HepG2 (cell line): ENCODE measurements at regions not wholly inside any gene's neighbourhood (a gene's known extent, or its start where the extent isn't known, plus 50 kb on each side); places are given as distances from the start of the nearest gene placed in this dataset.

Experiments
- ATAC-seq: fragments of 200-7000 bp; cut with Tn5 transposase; 3 replicates; pipeline ENCODE4 v1.9.1; 2020; ENCODE audit warnings: mild to moderate bottlenecking, moderate library complexity
- BruUV-seq: library from RNA; stranded (reverse); fragments of 400-500 nt; replicated peaks from 2 replicates; lab custom pipeline; 2021; lab: Mats Ljungman, UMichigan
- CTCF ChIA-PET: fragments of 300-600 bp; formaldehyde crosslinking; extraction: SDS; loops from one replicate; lab custom pipeline; 2021; ENCODE audit warnings: low total read pairs, inconsistent platforms, low intra/inter-chr PET ratio; lab: Yijun Ruan, JAX
- POLR2A ChIA-PET: fragments of 350-600 bp; sonication (Branson Sonifier 250); formaldehyde crosslinking; loops from one replicate; lab custom pipeline; 2020; ENCODE audit warnings: antibody characterized with exemption, inconsistent platforms; lab: Yijun Ruan, JAX
- DNase-seq: peaks from one replicate; pipeline ENCODE4 v3.0.0-alpha.2; 2015; ENCODE audit warnings: low spot score
- FAIRE-seq: peaks from 3 replicates; lab custom pipeline; 2011; peaks lifted over from hg19 to GRCh38; lab: Jason Lieb, UNC
- H2AFZ ChIP-seq: one replicate; pipeline ENCODE4 v1.6.1; 2011; ENCODE audit warnings: low read length, inconsistent platforms
- H3K27ac ChIP-seq: fragments of 300-600 bp; 3 replicates; pipeline ENCODE4 v1.8.0; 2011; ENCODE audit warnings: mixed run types, mild to moderate bottlenecking, mixed read lengths, low read length, inconsistent platforms; ENCODE audit not compliant: insufficient read depth; ENCODE audit errors: extremely low read length
- H3K27me3 ChIP-seq, 2 experiments: fragments of 200-600 bp in 1 of 2; 2 replicates in 1 of 2; 3 replicates in 1 of 2; pipeline versions ENCODE4 v1.6.0 to v1.8.0; 2011; ENCODE audit warnings: low read length in 2 of 2, mild to moderate bottlenecking in 2 of 2, moderate library complexity in 2 of 2, inconsistent platforms in 1 of 2; ENCODE audit not compliant: insufficient read depth in 2 of 2, control insufficient read depth in 1 of 2
- H3K36me3 ChIP-seq, 2 experiments: fragments of 200-600 bp in 1 of 2; replicated peaks in 1 of 2; 2 replicates in 1 of 2; 3 replicates in 1 of 2; pipeline versions ENCODE4 v1.5.1 to v1.8.0; 2011; ENCODE audit warnings: low read length in 2 of 2, inconsistent platforms in 1 of 2; ENCODE audit not compliant: insufficient read depth in 2 of 2, control insufficient read depth in 1 of 2
- H3K4me1 ChIP-seq: 2 replicates; pipeline ENCODE4 v1.5.1; 2012; ENCODE audit warnings: low read length, inconsistent platforms; ENCODE audit not compliant: insufficient read depth
- H3K4me2 ChIP-seq: 2 replicates; pipeline ENCODE4 v1.6.0; 2011; ENCODE audit warnings: low read depth, low read length, inconsistent platforms
- H3K4me3 ChIP-seq, 3 experiments: fragments of 200-600 bp in 1 of 3; sonication (generic), shearing (Covaris generic) in 1 of 3; replicated peaks in 1 of 3; 2 replicates each; pipeline ENCODE4 v1.5.1; 2011 to 2016; ENCODE audit warnings: low read length in 3 of 3, inconsistent platforms in 2 of 3, low read depth in 2 of 3, mild to moderate bottlenecking in 2 of 3, control low read depth in 1 of 3, mixed read lengths in 1 of 3; ENCODE audit not compliant: insufficient read depth in 1 of 3
- H3K79me2 ChIP-seq: one replicate; pipeline ENCODE4 v1.6.1; 2011; ENCODE audit warnings: low read length, inconsistent platforms; ENCODE audit not compliant: insufficient read depth
- H3K9ac ChIP-seq: 2 replicates; pipeline ENCODE4 v1.6.0; 2011; ENCODE audit warnings: mild to moderate bottlenecking, low read depth, low read length, inconsistent platforms; ENCODE audit not compliant: insufficient read depth
- H3K9me3 ChIP-seq: 2 replicates; pipeline ENCODE4 v1.5.1; 2012; ENCODE audit warnings: mild to moderate bottlenecking, low read length
- H4K20me1 ChIP-seq: 2 replicates; pipeline ENCODE4 v1.6.0; 2011; ENCODE audit warnings: inconsistent platforms, mild to moderate bottlenecking, low read length, moderate library complexity; ENCODE audit not compliant: insufficient read depth
- ELK4 ChIP-seq: sonication (generic); formaldehyde crosslinking; IDR thresholded peaks from 2 replicates; pipeline ENCODE4 v1.9.0; 2021; ENCODE audit warnings: missing genetic modification reagents, borderline replicate concordance
- MNT ChIP-seq: fragments of 450-650 bp; IDR thresholded peaks from 2 replicates; pipeline ENCODE4 v1.6.1; 2016
- MYC ChIP-seq: sonication (generic); formaldehyde crosslinking; IDR thresholded peaks from 2 replicates; pipeline ENCODE4 v1.9.0; 2021; ENCODE audit warnings: missing genetic modification reagents, borderline replicate concordance
- NCOA5 ChIP-seq: sonication (generic); formaldehyde crosslinking; IDR thresholded peaks from 2 replicates; pipeline ENCODE4 v1.4.0; 2020; ENCODE audit warnings: missing genetic modification reagents
- SATB2 ChIP-seq: sonication (generic); formaldehyde crosslinking; IDR thresholded peaks from 2 replicates; pipeline ENCODE4 v1.5.0; 2020; ENCODE audit warnings: missing genetic modification reagents
- ZFP36L1 ChIP-seq: sonication (generic); formaldehyde crosslinking; IDR thresholded peaks from 2 replicates; pipeline ENCODE4 v1.8.0; 2022; ENCODE audit warnings: mild to moderate bottlenecking, missing genetic modification reagents, moderate library complexity
- ZNF17 ChIP-seq: sonication (generic); formaldehyde crosslinking; IDR thresholded peaks from 2 replicates; pipeline ENCODE4 v1.5.0; 2020; ENCODE audit warnings: mild to moderate bottlenecking, missing genetic modification reagents
- ZNF232 ChIP-seq: sonication (generic); formaldehyde crosslinking; IDR thresholded peaks from 2 replicates; pipeline ENCODE4 v1.4.0; 2020; ENCODE audit warnings: missing genetic modification reagents, borderline replicate concordance
- ZNF512 ChIP-seq: sonication (generic); formaldehyde crosslinking; IDR thresholded peaks from 2 replicates; pipeline ENCODE4 v1.4.0; 2020; ENCODE audit warnings: mild to moderate bottlenecking, missing genetic modification reagents
- WGBS: methylation state at CpG from one replicate; pipeline ENCODE4 v1.1.6; 2017; ENCODE audit warnings: low lambda C conversion rate; 5-methylcytosine and 5-hydroxymethylcytosine counted together
- in situ Hi-C: cut with HindIII; loops from 2 replicates; pipeline ENCODE4 v1.10.0; 2017; ENCODE audit warnings: low pct_unique_long_range_greater_than_20kb; ENCODE audit not compliant: extremely low pct_ligation_motif_present
- intact Hi-C: fragments of 100-400 bp; cut with micrococcal nuclease; formaldehyde crosslinking; loops from one replicate; pipeline ENCODE4 v1.10.0; 2022; ENCODE audit not compliant: unreplicated experiment
- TF ChIP-seq, protein P1 (sequence below): IDR thresholded peaks from 2 replicates; pipeline ENCODE4 v1.6.1; 2016
- TF ChIP-seq, protein P2 (sequence below): sonication (generic); IDR thresholded peaks from 2 replicates; pipeline ENCODE4 v1.6.1; 2016; ENCODE audit warnings: low read depth, borderline replicate concordance
- TF ChIP-seq, protein P3 (sequence below), 2 experiments: IDR thresholded peaks; 2 replicates each; pipeline ENCODE4 v1.6.1; 2011 to 2012; ENCODE audit warnings: low read length in 2 of 2, borderline replicate concordance in 1 of 2, low read depth in 1 of 2, mild to moderate bottlenecking in 1 of 2, moderate library complexity in 1 of 2

- no peak for TF ChIP-seq ZNF512 (CRISPR knock-in tag)
- no peak for TF ChIP-seq SATB2 (CRISPR knock-in tag)
- TF ChIP-seq NCOA5 (CRISPR knock-in tag), result no peak
- TF ChIP-seq, protein P1, sequence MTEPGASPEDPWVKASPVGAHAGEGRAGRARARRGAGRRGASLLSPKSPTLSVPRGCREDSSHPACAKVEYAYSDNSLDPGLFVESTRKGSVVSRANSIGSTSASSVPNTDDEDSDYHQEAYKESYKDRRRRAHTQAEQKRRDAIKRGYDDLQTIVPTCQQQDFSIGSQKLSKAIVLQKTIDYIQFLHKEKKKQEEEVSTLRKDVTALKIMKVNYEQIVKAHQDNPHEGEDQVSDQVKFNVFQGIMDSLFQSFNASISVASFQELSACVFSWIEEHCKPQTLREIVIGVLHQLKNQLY (CRISPR knock-in tag), result no peak
- no peak for TF ChIP-seq MYC (CRISPR knock-in tag)
- no peak for TF ChIP-seq ELK4 (CRISPR knock-in tag)
- no peak for TF ChIP-seq ZFP36L1 (CRISPR knock-in tag)
These were observed 91.3 kb downstream of the DHCR7 start (continued) for GRCh38 chr11:71356904-71357303.

GRCh38 chr11:71356280-71356876 lies 91.8 kb downstream of the DHCR7 start:
- no TSS peak for BruUV-seq
- Histone ChIP-seq H3K4me1 (no peaks in the 10 kb centered on the region), H3K4me2 (no peak overlapping the region), H4K20me1 (no peaks in the 10 kb centered on the region), H2AFZ (no peak overlapping the region), H3K79me2 (no peaks in the 10 kb centered on the region), H3K36me3 (no peaks in the 10 kb centered on the region), H3K9ac (no peak overlapping the region), H3K27ac (no peak overlapping the region), H3K27me3 (peaks cover 2 to 27% of the 10 kb centered on the region in 2 experiments; a peak in 2 of 5 replicates), H3K9me3 (no peaks in the 10 kb centered on the region), H3K4me3 (no peak overlapping the region)
- FAIRE-seq, result no peak
- ChIA-PET CTCF (no interaction called here), POLR2A (interaction anchor here (0.6 kb wide), 1 partner anchor 1757 kb away, joined by 3 read pairs; no protein-coding TSS in a partner anchor)
- intact Hi-C loops, result no loop called here
- ATAC-seq, result no peak
- TF ChIP-seq, protein P2, sequence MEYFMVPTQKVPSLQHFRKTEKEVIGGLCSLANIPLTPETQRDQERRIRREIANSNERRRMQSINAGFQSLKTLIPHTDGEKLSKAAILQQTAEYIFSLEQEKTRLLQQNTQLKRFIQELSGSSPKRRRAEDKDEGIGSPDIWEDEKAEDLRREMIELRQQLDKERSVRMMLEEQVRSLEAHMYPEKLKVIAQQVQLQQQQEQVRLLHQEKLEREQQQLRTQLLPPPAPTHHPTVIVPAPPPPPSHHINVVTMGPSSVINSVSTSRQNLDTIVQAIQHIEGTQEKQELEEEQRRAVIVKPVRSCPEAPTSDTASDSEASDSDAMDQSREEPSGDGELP, result no peak
- TF ChIP-seq ZNF17 (CRISPR knock-in tag) (no peak), MNT (peak; percentile 99), ZNF232 (CRISPR knock-in tag) (no peak)
- TF ChIP-seq, protein P3, sequence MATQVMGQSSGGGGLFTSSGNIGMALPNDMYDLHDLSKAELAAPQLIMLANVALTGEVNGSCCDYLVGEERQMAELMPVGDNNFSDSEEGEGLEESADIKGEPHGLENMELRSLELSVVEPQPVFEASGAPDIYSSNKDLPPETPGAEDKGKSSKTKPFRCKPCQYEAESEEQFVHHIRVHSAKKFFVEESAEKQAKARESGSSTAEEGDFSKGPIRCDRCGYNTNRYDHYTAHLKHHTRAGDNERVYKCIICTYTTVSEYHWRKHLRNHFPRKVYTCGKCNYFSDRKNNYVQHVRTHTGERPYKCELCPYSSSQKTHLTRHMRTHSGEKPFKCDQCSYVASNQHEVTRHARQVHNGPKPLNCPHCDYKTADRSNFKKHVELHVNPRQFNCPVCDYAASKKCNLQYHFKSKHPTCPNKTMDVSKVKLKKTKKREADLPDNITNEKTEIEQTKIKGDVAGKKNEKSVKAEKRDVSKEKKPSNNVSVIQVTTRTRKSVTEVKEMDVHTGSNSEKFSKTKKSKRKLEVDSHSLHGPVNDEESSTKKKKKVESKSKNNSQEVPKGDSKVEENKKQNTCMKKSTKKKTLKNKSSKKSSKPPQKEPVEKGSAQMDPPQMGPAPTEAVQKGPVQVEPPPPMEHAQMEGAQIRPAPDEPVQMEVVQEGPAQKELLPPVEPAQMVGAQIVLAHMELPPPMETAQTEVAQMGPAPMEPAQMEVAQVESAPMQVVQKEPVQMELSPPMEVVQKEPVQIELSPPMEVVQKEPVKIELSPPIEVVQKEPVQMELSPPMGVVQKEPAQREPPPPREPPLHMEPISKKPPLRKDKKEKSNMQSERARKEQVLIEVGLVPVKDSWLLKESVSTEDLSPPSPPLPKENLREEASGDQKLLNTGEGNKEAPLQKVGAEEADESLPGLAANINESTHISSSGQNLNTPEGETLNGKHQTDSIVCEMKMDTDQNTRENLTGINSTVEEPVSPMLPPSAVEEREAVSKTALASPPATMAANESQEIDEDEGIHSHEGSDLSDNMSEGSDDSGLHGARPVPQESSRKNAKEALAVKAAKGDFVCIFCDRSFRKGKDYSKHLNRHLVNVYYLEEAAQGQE (IDR thresholded peaks at IDR 0.05; ENCODE audit: borderline replicate concordance in 1 of 2, low read depth in 1 of 2, low read length in 2 of 2), result no peak
- in situ Hi-C loops, result no loop called here
- 26% methylated on average over 6 of the region's 6 CpGs for WGBS
- DNase-seq, result no peak
